Right lobe of liver (tissue), 6 donors: ENCODE measurements at regions not wholly inside any gene's neighbourhood (a gene's known extent, or its start where the extent isn't known, plus 50 kb on each side); places are given as distances from the start of the nearest gene placed in this dataset.
A peak's percentile ranks its signal among the peaks of the same experiment; 100 is the strongest.

Experiments
- ATAC-seq, 4 donors: fragments of 200-7000 bp; cut with Tn5 transposase; one replicate each; pipeline ENCODE4 v1.9.1; 2020; ENCODE audit warnings: mild to moderate bottlenecking in 4 of 4, moderate library complexity in 4 of 4
- DNase-seq, 3 donors: peaks; one replicate each; pipeline ENCODE4 v3.0.0-alpha.2; 2020
- H3K27ac ChIP-seq, 3 donors: fragments of 200-600 bp; one replicate each; pipeline ENCODE4 v1.8.0; 2022
- H3K27me3 ChIP-seq, 2 donors: fragments of 200-600 bp; one replicate each; pipeline ENCODE4 v1.8.0; 2022
- H3K36me3 ChIP-seq, 4 donors: fragments of 200-600 bp; sonication (generic) in 1 of 4; one replicate each; pipeline versions ENCODE4 v1.5.1 to v1.8.0; 2017 to 2022; ENCODE audit warnings: control low read depth in 1 of 4
- H3K4me1 ChIP-seq, 4 donors: fragments of 200-600 bp; sonication (generic) in 1 of 4; one replicate each; pipeline versions ENCODE4 v1.5.1 to v1.8.0; 2017 to 2022; ENCODE audit warnings: control low read depth in 1 of 4
- H3K4me3 ChIP-seq, 3 donors: fragments of 200-600 bp; one replicate each; pipeline ENCODE4 v1.8.0; 2022
- H3K9me3 ChIP-seq, 4 donors: fragments of 200-600 bp; sonication (generic) in 1 of 4; one replicate each; pipeline versions ENCODE4 v1.5.1 to v1.8.0; 2017 to 2022; ENCODE audit warnings: control low read depth in 1 of 4
- CTCF ChIP-seq, 4 donors: fragments of 200-600 bp in 3 of 4; fragments of 450-650 bp in 1 of 4; IDR thresholded peaks; one replicate each; pipeline versions ENCODE4 v1.5.1 to v1.8.0; 2016 to 2022; ENCODE audit warnings: antibody characterized with exemption in 4 of 4, mild to moderate bottlenecking in 2 of 4
- POLR2A ChIP-seq: fragments of 450-650 bp; IDR thresholded peaks from one replicate; pipeline ENCODE4 v1.6.1; 2017; ENCODE audit warnings: antibody characterized with exemption, mild to moderate bottlenecking
- WGBS: methylation state at CpG from one replicate; pipeline ENCODE4 v1.1.6; 2018; ENCODE audit warnings: low coverage, low lambda C conversion rate; ENCODE audit not compliant: insufficient coverage; ENCODE audit errors: missing lambda C conversion rate; 5-methylcytosine and 5-hydroxymethylcytosine counted together
- intact Hi-C, 2 donors: fragments of 100-400 bp; cut with DNase I; formaldehyde crosslinking; loops; one replicate each; pipeline versions ENCODE4 v1.11.2 to v1.14.1; 2022
- donor health status: DM: no; HTN: yes; CAD: no.
- donor health status: DM: no; HTN: no; CAD: no.
- donor health status: DM: no; HTN: no; CAD: no.
- donor health status: DM: no; HTN: yes; CAD: no.
- donor health status: DM: no; HTN: yes; CAD: no.

- intact Hi-C loops = no loop called here
Measured at GRCh38 chr10:18960466-18961079, 88.0 kb upstream of the MALRD1 start.

GRCh38 chr10:18968159-18968558 is 80.4 kb upstream of the MALRD1 start:
- DNase-seq (no peak), ATAC-seq (no peak)
- Histone ChIP-seq H3K27me3 (no peaks in the 10 kb centered on the region), H3K27ac (no peak overlapping the region), H3K36me3 (no peaks in the 10 kb centered on the region), H3K4me1 (no peaks in the 10 kb centered on the region), H3K9me3 (no peaks in the 10 kb centered on the region), H3K4me3 (no peak overlapping the region)
- WGBS = 71% methylated on average over 1 of the region's 1 CpG
- TF ChIP-seq CTCF (IDR thresholded peaks at IDR 0.05) (no peak), POLR2A (no peak)
- intact Hi-C loops = no loop called here

More at GRCh38 chr10:18960466-18961079, 88.0 kb upstream of the MALRD1 start:
- Histone ChIP-seq H3K4me3 (no peak overlapping the region), H3K9me3 (no peaks in the 10 kb centered on the region), H3K36me3 (no peaks in the 10 kb centered on the region), H3K4me1 (no peaks in the 10 kb centered on the region), H3K27ac (no peak overlapping the region), H3K27me3 (no peaks in the 10 kb centered on the region)
- ATAC-seq = peak in 1 of 4 donors; percentile 29
- TF ChIP-seq CTCF (IDR thresholded peaks at IDR 0.05) (no peak), POLR2A (no peak)
- WGBS = 43% methylated on average over 5 of the region's 11 CpGs
- DNase-seq = no peak

DNA sequence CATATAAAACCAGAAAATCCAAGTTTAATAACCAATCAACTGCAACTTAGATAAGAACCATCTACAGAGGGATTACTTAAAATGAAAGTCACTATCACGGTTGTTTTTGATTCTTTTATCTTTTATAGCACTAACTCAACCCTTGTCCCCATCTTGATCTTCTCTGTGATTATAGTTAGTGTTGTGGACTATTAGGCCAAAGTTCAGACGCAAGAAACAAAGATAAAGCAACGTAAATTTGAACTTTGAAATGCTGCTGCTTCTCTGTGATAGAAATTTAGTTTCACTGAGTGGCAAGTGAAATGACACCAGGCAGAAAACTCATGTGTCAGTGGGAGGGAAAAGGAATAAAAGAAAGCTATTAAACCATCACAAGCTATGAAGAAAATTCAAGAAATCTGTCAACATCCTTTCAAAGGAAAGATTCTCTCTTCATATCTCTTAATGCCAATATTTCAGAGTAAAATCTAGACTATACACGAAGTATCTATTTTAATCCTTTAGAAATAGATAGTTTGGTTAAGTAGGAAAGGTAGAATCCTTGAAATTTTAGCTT is 71.8 kb upstream of the MALRD1 start:
- ATAC-seq (no peak), DNase-seq (no peak)
- Histone ChIP-seq H3K4me3 (no peak overlapping the region), H3K9me3 (no peaks in the 10 kb centered on the region), H3K4me1 (no peaks in the 10 kb centered on the region), H3K27ac (no peak overlapping the region), H3K27me3 (no peaks in the 10 kb centered on the region), H3K36me3 (no peaks in the 10 kb centered on the region)
- TF ChIP-seq POLR2A (no peak), CTCF (IDR thresholded peaks at IDR 0.05) (no peak)
- intact Hi-C loops = no loop called here
- WGBS = 21% methylated on average over 4 of the region's 4 CpGs

GRCh38 chr10:18980089-18980629 is 68.4 kb upstream of the MALRD1 start:
- H3K4me3 ChIP-seq = no peak overlapping the region
- DNase-seq (no peak), ATAC-seq (peak in 3 of 4 donors; percentile 25 to 43 (median 42))
- no peaks in the 10 kb centered on the region for H3K4me1 ChIP-seq
- no peaks in the 10 kb centered on the region for H3K9me3 ChIP-seq
- no peaks in the 10 kb centered on the region for H3K27me3 ChIP-seq
- intact Hi-C loops = no loop called here
- no peaks in the 10 kb centered on the region for H3K36me3 ChIP-seq
- WGBS = 24% methylated on average over 4 of the region's 4 CpGs
- no peak for TF ChIP-seq CTCF (IDR thresholded peaks at IDR 0.05)
- TF ChIP-seq POLR2A = no peak
- H3K27ac ChIP-seq = no peak overlapping the region
